HG03064 (cell line): ENCODE measurements at regions not wholly inside any gene's neighbourhood (a gene's known extent, or its start where the extent isn't known, plus 50 kb on each side); places are given as distances from the start of the nearest gene placed in this dataset.

ENCODE experiments used
- ATAC-seq: cut with Tn5 transposase; IDR thresholded peaks from one replicate; pipeline ENCODE4 v1.9.1; 2021; ENCODE audit warnings: low read depth; ENCODE audit not compliant: unreplicated experiment

DNA sequence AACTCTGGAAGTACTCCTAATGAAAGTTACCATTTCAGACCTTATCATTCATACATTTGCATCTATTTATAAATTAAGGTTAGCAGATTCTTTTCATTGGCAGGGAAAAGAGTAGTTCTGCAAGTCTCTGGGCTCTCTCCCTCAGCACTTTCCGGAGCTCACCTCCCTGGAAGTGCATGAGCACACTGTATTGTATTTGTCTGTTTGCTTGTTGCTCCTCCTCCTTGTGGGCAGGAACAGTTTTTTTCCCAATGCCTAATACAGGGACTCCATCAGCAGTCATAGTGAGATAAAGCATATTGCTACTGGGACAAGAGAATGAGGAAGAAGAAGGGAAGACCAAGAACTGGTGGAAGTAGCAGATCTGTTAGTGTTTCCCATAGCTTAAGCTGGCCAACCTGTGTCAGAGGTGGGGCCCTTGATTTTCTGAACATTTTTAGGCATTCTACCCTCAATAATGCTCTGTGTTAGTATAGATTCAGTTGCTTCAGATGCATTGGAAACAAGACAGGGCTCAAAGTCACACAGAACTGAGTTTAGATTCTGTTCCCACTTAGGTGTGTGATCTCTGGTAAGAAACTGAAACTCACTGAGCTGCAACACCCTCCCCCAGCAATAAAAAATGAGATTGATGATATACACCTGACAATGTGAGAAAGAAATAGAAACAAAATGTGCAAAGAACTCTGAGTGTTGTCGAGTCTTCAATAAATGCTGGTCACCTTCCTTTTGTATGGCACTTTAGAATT is 407.8 kb downstream of the TUSC7 start:
- ATAC-seq, result no peak

DNA sequence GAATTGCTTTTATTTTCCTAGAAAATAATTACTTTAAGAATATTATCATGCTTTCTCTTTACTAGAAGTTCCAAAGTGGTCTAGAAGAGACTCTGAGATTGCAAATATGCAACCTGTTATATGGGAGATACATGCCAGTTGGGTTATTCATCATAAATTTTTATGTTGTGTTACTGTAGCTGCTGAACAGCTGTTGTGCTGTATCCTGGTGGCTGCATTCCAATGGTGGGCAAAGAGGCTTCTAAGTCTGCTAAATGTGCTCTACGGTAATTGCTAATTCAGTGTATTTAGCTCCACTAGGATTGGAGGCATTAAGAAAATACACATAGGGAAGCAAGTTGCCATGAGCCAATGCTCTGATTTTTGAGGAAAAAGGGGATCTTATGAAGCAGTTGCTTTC is 409.0 kb downstream of the TUSC7 start:
- ATAC-seq, result no peak

- no peak for ATAC-seq
Observed at GRCh38 chr3:117120014-117120413, 410.4 kb downstream of the TUSC7 start.

DNA sequence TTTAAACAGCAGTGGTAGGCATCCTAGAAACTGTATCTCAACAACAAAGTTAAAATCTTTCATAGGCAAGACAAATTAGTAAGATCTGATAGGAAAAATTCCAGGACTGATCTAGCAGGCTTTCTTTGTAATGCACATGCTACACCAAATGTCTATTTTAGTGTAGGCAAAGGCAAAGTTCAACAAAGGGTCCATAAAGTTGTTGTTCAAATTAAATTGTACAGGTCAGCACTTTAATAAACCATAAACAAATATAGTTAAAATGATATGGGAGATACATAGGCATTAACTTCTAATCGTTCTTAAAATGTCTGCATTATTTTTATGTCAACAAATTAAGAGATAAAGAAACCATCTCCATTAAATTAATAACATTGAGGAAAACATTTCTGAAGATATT is 413.0 kb downstream of the TUSC7 start:
- no peak for ATAC-seq

- ATAC-seq, result no peak
Observed at GRCh38 chr3:117126460-117126859, 416.9 kb downstream of the TUSC7 start.

GRCh38 chr3:117126946-117127546 is 417.5 kb downstream of the TUSC7 start:
- no peak for ATAC-seq

- no peak for ATAC-seq
Observed at GRCh38 chr3:117128133-117128532, 418.6 kb downstream of the TUSC7 start.

DNA sequence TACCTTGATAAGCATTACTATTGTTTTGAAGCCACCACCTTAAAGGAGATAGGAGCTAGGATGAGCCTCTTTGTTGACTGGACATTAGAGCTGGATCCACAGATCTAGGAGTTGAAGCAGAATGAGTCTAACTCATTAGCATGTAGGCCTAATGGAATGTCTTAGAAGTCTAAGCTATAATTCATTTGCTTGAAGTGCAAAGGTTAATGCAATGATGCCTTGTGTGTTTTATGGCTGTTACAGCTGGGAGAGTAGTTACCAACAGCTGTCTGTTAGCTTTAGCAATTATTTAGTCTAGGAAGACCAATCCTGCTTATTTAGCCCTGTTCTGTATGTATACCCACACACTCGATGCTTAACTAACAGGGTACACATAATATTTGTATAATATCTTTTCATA is 419.3 kb downstream of the TUSC7 start:
- no peak for ATAC-seq

GRCh38 chr3:117129516-117129915 is 419.9 kb downstream of the TUSC7 start:
- ATAC-seq, result no peak

DNA sequence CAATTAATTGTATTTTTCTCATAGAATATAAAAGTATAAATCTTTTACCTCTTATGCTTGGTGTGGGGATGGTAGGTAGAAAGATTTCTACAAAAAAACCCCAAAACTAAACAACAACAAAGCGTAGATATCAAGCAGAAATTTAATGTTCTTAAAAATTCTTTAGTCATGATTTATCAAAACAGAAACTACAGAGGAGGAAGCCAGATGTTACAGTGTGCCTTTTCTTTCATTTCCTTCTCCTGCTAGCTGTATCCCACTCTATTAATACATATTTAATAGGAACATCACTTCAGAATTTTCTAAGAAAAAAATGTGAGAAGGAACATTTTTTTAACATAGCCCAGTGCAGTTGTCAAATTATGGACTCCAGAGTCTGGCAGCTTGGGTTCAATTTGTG is 420.6 kb downstream of the TUSC7 start:
- no peak for ATAC-seq

GRCh38 chr3:117131259-117131658 is 421.7 kb downstream of the TUSC7 start:
- no peak for ATAC-seq

- no peak for ATAC-seq
Observed at GRCh38 chr3:117133066-117133465, 423.5 kb downstream of the TUSC7 start.

GRCh38 chr3:117135207-117135606 is 425.6 kb downstream of the TUSC7 start:
- ATAC-seq, result no peak

DNA sequence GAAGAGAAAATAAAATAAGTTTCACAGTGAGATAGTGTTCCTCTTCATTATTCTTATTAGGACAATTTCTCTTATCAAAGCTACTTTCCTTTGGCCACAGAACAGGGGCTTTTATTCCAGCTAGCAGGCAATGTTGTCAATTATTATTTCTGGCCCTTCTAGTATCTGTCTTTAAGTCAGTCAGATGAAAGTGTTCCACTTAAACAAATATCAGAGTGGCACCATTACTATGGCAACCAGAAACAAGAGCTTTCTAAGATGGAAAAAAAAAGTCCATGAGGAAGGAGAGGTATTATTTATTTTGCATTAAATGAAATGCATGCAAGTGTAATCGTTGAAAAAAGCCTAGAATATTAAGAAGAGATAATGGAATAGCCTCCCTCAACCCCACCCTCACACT is 426.4 kb downstream of the TUSC7 start:
- ATAC-seq, result no peak

DNA sequence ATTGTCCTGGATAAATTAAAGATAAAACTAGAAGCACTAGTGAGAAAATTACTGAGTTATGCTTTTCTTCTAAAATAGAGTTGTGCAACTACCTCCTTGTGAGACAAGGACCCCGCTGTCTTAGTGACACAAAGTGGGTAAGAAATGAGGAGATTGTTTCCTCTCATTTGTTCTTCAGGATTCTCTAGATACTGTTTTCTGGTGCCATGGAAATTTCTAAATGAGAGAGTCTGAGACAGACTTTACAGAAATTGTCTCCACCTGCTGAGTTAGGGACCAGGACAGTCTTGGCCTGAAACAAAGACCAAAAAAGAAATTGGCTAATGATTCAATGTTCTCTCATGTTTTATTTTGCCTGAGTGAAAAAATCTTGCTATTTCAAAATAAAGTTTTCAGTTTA is 427.5 kb downstream of the TUSC7 start:
- no peak for ATAC-seq

DNA sequence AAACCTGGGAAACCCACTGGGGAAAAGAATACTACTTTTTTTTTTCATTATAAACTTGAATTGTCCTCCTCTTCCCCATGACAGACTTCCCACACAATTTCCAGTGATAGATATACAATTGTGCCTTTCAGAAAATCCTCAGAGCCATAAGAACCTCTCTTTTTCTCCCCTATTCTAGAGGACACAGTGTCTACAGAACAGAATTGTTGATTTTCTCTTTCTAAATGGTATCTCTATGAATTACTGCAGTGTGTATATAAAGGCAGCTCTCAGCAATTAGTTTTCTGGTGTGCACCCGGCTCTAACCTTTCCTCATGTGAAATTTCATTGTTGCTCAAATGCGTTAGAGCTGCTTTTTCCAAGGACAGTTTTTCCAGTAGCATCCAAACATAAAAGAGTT is 430.1 kb downstream of the TUSC7 start:
- no peak for ATAC-seq

DNA sequence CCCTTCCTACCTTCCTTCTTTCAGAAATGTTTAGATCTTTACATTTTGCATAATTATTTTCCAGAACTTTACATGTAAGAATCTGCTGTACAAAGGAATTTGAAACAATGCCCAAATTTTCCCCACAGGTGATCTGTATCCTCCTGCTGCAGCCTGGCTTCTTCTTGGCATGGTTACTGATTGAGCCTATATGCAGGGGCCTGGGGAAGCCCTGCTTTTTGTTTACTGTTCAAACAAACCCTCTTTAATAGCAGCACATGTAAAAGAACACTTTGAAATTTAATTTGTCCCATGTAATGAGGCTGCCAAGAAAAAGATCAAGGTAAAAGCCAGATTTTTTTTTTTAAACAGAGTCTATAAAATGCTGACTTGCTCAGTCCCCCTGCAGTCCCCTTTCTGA is 432.2 kb downstream of the TUSC7 start:
- no peak for ATAC-seq

GRCh38 chr3:117144853-117145252 is 435.3 kb downstream of the TUSC7 start:
- no peak for ATAC-seq

GRCh38 chr3:117145677-117146076 is 436.1 kb downstream of the TUSC7 start:
- ATAC-seq, result no peak

DNA sequence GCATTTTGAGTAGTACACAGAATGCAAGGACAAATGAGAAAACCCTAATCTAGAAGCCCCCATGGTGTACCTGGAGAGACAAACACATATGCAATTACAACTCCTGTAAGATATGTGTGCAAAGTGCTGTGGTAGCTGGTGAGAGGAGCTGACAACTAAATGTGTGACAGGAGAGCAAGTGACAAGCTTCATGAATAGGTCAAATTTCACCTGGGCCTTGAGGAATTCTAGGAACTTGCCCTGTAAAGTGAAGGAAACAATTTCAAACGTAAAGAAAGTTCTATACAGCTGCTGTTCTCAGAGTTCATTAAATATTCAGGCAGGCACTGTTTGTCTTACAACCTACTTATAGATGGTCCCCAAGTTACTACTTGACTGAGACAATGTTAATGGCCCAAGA is 437.0 kb downstream of the TUSC7 start:
- ATAC-seq, result no peak

DNA sequence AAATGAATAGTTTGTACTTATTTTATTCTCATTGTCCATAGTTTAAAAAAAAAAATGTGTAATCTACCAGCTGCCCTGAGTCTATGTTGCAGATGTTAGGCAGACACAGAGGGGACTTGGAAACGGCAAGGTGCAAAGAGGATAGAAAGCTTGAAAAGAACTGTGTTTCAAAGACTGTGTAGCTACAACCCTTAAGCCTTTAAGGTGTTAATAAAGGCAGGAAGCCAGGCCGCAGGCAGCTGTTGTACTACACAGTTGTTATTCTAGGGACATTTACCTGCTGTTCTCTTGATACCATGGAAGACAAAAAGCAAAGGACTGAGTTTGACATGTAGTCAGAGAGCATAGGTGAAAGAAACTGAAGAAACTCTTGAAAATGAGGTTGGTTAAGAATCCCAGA is 440.0 kb downstream of the TUSC7 start:
- no peak for ATAC-seq

DNA sequence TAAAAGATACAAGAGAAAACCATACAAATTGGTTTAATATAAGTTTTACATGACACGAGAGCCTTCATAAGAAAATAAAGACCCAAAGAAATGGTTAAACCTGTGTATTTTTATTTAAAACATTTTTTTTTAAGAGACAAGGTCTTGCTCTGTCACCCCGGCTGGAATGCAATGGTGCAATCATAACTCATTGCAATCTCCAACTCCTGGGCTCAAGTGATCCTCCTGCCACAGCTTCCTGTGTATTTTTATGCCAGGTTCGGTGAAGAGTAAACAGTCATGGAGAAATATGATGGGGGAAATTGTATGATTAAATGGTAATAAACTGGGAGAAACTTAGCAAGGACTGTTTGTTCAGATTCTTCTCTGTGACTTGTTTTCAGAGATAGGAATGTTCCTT is 441.0 kb downstream of the TUSC7 start:
- no peak for ATAC-seq

DNA sequence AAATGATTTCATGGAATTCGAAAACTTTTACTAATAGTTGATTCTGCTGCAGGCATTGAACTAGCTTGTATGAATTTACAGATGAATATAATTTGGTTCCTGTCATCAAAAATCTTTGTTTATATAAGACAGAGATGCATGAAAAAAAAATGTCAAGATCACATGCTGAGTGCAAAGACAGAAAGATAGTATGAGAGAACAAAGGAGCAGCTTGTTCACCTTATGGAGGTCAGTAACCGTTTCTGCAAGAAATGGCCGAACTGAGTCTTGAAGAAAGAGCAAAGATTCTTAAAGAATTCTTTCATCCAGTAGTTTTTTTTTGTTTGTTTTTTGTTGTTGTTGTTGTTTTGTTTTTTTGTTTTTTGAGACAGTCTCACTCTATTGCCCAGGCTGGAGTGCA is 450.6 kb downstream of the TUSC7 start:
- ATAC-seq, result no peak
